SK-N-SH (cell line): ENCODE measurements at regions not wholly inside any gene's neighbourhood (a gene's known extent, or its start where the extent isn't known, plus 50 kb on each side); places are given as distances from the start of the nearest gene placed in this dataset.

ENCODE experiments used
- CTCF ChIP-seq: fragments of 200-600 bp; sonication (generic); IDR thresholded peaks from 2 replicates; pipeline ENCODE4 v1.6.1; 2017; ENCODE audit warnings: antibody characterized with exemption, mild to moderate bottlenecking, moderate library complexity
- RCOR1 ChIP-seq: fragments of 150-350 bp; IDR thresholded peaks from 2 replicates; pipeline ENCODE4 v1.6.1; 2017; ENCODE audit warnings: antibody characterized with exemption, low read length
- YY1 ChIP-seq: IDR thresholded peaks from 2 replicates; pipeline ENCODE4 v1.4.0; 2012; ENCODE audit warnings: low read depth, mild to moderate bottlenecking

GRCh38 chr18:39701839-39702238 is 2136.2 kb upstream of the CELF4 start:
- TF ChIP-seq CTCF = no peak
- TF ChIP-seq RCOR1 = no peak
- no peak for TF ChIP-seq YY1
